ENCODE measurements at regions not wholly inside any gene's neighbourhood (a gene's known extent, or its start where the extent isn't known, plus 50 kb on each side); places are given as distances from the start of the nearest gene placed in this dataset.

GRCh38 chr12:25699454-25699853 is 146.4 kb upstream of the LMNTD1 start:
- Histone ChIP-seq H3K27me3 (replicated peaks; ENCODE audit: control insufficient read depth, insufficient read depth, low read length) (no peaks in the 10 kb centered on the region), H3K4me3 (ENCODE audit: low read depth, low read length) (no peak overlapping the region), H3K9me3 (peaks cover 6% of the 10 kb centered on the region; the same call in 1 of the 2 replicates), H3K4me1 (no peaks in the 10 kb centered on the region), H3K36me3 (ENCODE audit: control insufficient read depth, insufficient read depth, low read length) (no peaks in the 10 kb centered on the region)
- DNase-seq: no peak
- ChIA-PET POLR2A (no interaction called here), CTCF (no interaction called here)
- Mint-ChIP-seq H3K36me3 (ENCODE audit: insufficient read depth, unreplicated experiment) (no peaks in the 10 kb centered on the region), H3K4me3 (ENCODE audit: unreplicated experiment) (no peak overlapping the region), H3K27ac (ENCODE audit: unreplicated experiment) (no peak overlapping the region), H3K27me3 (ENCODE audit: insufficient read depth, unreplicated experiment) (no peaks in the 10 kb centered on the region), H3K9me3 (ENCODE audit: unreplicated experiment) (peaks cover 39% of the 10 kb centered on the region), H3K4me1 (ENCODE audit: low read depth, unreplicated experiment) (peaks cover 6% of the 10 kb centered on the region)
- intact Hi-C loops (cut with micrococcal nuclease; ENCODE audit: unreplicated experiment): no loop called here
- TF ChIP-seq CTCF (IDR thresholded peaks at IDR 0.05; ENCODE audit: insufficient read depth in 1 of 2, low read depth in 1 of 2, low read length in 1 of 2, severe bottlenecking in 1 of 2, unreplicated experiment in 1 of 2): no peak
- no TSS peak for BruUV-seq (replicated peaks)

- POLR2A ChIA-PET: no interaction called here
Observed at GRCh38 chr12:25701290-25701689, 148.2 kb upstream of the LMNTD1 start.

GRCh38 chr12:25702553-25702952 is 149.5 kb upstream of the LMNTD1 start:
- Histone ChIP-seq H3K27me3 (replicated peaks; ENCODE audit: control insufficient read depth, insufficient read depth, low read length) (no peaks in the 10 kb centered on the region), H3K9me3 (peaks cover 17% of the 10 kb centered on the region), H3K4me1 (no peaks in the 10 kb centered on the region), H3K4me3 (ENCODE audit: low read depth, low read length) (no peak overlapping the region), H3K36me3 (ENCODE audit: control insufficient read depth, insufficient read depth, low read length) (no peaks in the 10 kb centered on the region)
- intact Hi-C loops (cut with micrococcal nuclease; ENCODE audit: unreplicated experiment): no loop called here
- Mint-ChIP-seq H3K4me1 (ENCODE audit: low read depth, unreplicated experiment) (peaks cover 6% of the 10 kb centered on the region), H3K27ac (ENCODE audit: unreplicated experiment) (no peak overlapping the region), H3K36me3 (ENCODE audit: insufficient read depth, unreplicated experiment) (no peaks in the 10 kb centered on the region), H3K27me3 (ENCODE audit: insufficient read depth, unreplicated experiment) (no peaks in the 10 kb centered on the region), H3K9me3 (ENCODE audit: unreplicated experiment) (peaks cover 39% of the 10 kb centered on the region), H3K4me3 (ENCODE audit: unreplicated experiment) (no peak overlapping the region)
- CTCF ChIA-PET: no interaction called here
- no peak for TF ChIP-seq CTCF (IDR thresholded peaks at IDR 0.05; ENCODE audit: insufficient read depth in 1 of 2, low read depth in 1 of 2, low read length in 1 of 2, severe bottlenecking in 1 of 2, unreplicated experiment in 1 of 2)
- DNase-seq: no peak
- no TSS peak for BruUV-seq (replicated peaks)
- POLR2A ChIA-PET: no interaction called here

More at GRCh38 chr12:25701290-25701689, 148.2 kb upstream of the LMNTD1 start:
- Histone ChIP-seq H3K9me3 (peaks cover 6% of the 10 kb centered on the region; the same call in 1 of the 2 replicates), H3K27me3 (replicated peaks; ENCODE audit: control insufficient read depth, insufficient read depth, low read length) (no peaks in the 10 kb centered on the region), H3K4me3 (ENCODE audit: low read depth, low read length) (no peak overlapping the region), H3K4me1 (no peaks in the 10 kb centered on the region), H3K36me3 (ENCODE audit: control insufficient read depth, insufficient read depth, low read length) (no peaks in the 10 kb centered on the region)
- BruUV-seq (replicated peaks): no TSS peak
- TF ChIP-seq CTCF (IDR thresholded peaks at IDR 0.05; ENCODE audit: insufficient read depth in 1 of 2, low read depth in 1 of 2, low read length in 1 of 2, severe bottlenecking in 1 of 2, unreplicated experiment in 1 of 2): no peak
- H3K9me3 Mint-ChIP-seq (ENCODE audit: unreplicated experiment): peaks cover 41% of the 10 kb centered on the region
- no peaks in the 10 kb centered on the region for H3K36me3 Mint-ChIP-seq (ENCODE audit: insufficient read depth, unreplicated experiment)
- CTCF ChIA-PET: no interaction called here
- peaks cover 6% of the 10 kb centered on the region for H3K4me1 Mint-ChIP-seq (ENCODE audit: low read depth, unreplicated experiment)
- intact Hi-C loops (cut with micrococcal nuclease; ENCODE audit: unreplicated experiment): no loop called here
- H3K27me3 Mint-ChIP-seq (ENCODE audit: insufficient read depth, unreplicated experiment): no peaks in the 10 kb centered on the region
- no peak overlapping the region for H3K4me3 Mint-ChIP-seq (ENCODE audit: unreplicated experiment)
- no peak overlapping the region for H3K27ac Mint-ChIP-seq (ENCODE audit: unreplicated experiment)
- DNase-seq: no peak
